Neuronal stem cell (in vitro differentiated cells): ENCODE measurements at regions not wholly inside any gene's neighbourhood (a gene's known extent, or its start where the extent isn't known, plus 50 kb on each side); places are given as distances from the start of the nearest gene placed in this dataset.

Experiments used
- DNase-seq: peaks from one replicate; pipeline ENCODE4 v3.0.0-alpha.2; 2013; ENCODE audit warnings: low spot score
- H2AFZ ChIP-seq: one replicate; pipeline ENCODE4 v1.6.1; 2013; ENCODE audit warnings: mild to moderate bottlenecking, low read length, inconsistent platforms
- H2AK5ac ChIP-seq: 2 replicates; pipeline ENCODE4 v1.6.1; 2013; ENCODE audit warnings: low read depth, mild to moderate bottlenecking, inconsistent platforms, low read length, moderate library complexity, mixed read lengths
- H2BK120ac ChIP-seq: 2 replicates; pipeline ENCODE4 v1.6.1; 2013; ENCODE audit warnings: low read depth, mild to moderate bottlenecking, inconsistent platforms, low read length, moderate library complexity, mixed read lengths
- H2BK12ac ChIP-seq: one replicate; pipeline ENCODE4 v1.6.1; 2013; ENCODE audit warnings: low read length, inconsistent platforms
- H2BK15ac ChIP-seq: 2 replicates; pipeline ENCODE4 v1.6.1; 2013; ENCODE audit warnings: mild to moderate bottlenecking, low read length, inconsistent platforms, mixed read lengths
- H2BK5ac ChIP-seq: one replicate; pipeline ENCODE4 v1.6.1; 2013; ENCODE audit warnings: inconsistent platforms, mild to moderate bottlenecking, low read length, moderate library complexity
- H3K14ac ChIP-seq: one replicate; pipeline ENCODE4 v1.6.1; 2013; ENCODE audit warnings: low read length, inconsistent platforms
- H3K18ac ChIP-seq: 2 replicates; pipeline ENCODE4 v1.6.1; 2013; ENCODE audit warnings: low read length, inconsistent platforms
- H3K23ac ChIP-seq: 2 replicates; pipeline ENCODE4 v1.6.1; 2013; ENCODE audit warnings: low read depth, mild to moderate bottlenecking, mixed read lengths, low read length, inconsistent platforms; ENCODE audit not compliant: poor library complexity
- H3K27ac ChIP-seq: replicated peaks from 3 replicates; pipeline ENCODE4 v1.5.1; 2013; ENCODE audit warnings: low read length, inconsistent platforms
- H3K27me3 ChIP-seq, 3 experiments: 2 replicates each; pipeline ENCODE4 v1.6.1; 2013; ENCODE audit warnings: low read length in 3 of 3, mild to moderate bottlenecking in 2 of 3, inconsistent platforms in 1 of 3, low read depth in 1 of 3, mixed read lengths in 1 of 3, moderate library complexity in 1 of 3; ENCODE audit not compliant: control insufficient read depth in 3 of 3, insufficient read depth in 3 of 3
- H3K36me3 ChIP-seq, 2 donors: replicated peaks in 1 of 2; 2 replicates each; pipeline ENCODE4 v1.6.1; 2013; ENCODE audit warnings: low read length in 2 of 2; ENCODE audit not compliant: control insufficient read depth in 2 of 2, insufficient read depth in 2 of 2
- H3K4ac ChIP-seq: 2 replicates; pipeline ENCODE4 v1.6.1; 2013; ENCODE audit warnings: inconsistent platforms, mild to moderate bottlenecking, low read length, moderate library complexity
- H3K4me1 ChIP-seq, 2 donors: 1 replicate in 1 of 2; 2 replicates in 1 of 2; pipeline ENCODE4 v1.6.1; 2013; ENCODE audit warnings: low read length in 2 of 2, low read depth in 1 of 2; ENCODE audit not compliant: control insufficient read depth in 2 of 2, insufficient read depth in 1 of 2
- H3K4me2 ChIP-seq: one replicate; pipeline ENCODE4 v1.6.1; 2013; ENCODE audit warnings: mild to moderate bottlenecking, low read length, inconsistent platforms; ENCODE audit not compliant: insufficient read depth, poor library complexity, severe bottlenecking
- H3K4me3 ChIP-seq, 2 donors: 2 replicates each; pipeline ENCODE4 v1.5.1; 2013; ENCODE audit warnings: low read length in 2 of 2, mild to moderate bottlenecking in 2 of 2, inconsistent platforms in 1 of 2, moderate library complexity in 1 of 2
- H3K79me1 ChIP-seq: one replicate; pipeline ENCODE4 v1.6.1; 2013; ENCODE audit warnings: low read depth, mild to moderate bottlenecking, inconsistent platforms, low read length, moderate library complexity
- H3K9ac ChIP-seq: one replicate; pipeline ENCODE4 v1.6.1; 2013; ENCODE audit warnings: mild to moderate bottlenecking, low read depth, low read length, inconsistent platforms; ENCODE audit not compliant: poor library complexity
- H3K9me3 ChIP-seq, 2 donors: replicated peaks in 1 of 2; 2 replicates each; pipeline versions ENCODE3 to v1.6.1; 2013; ENCODE audit warnings: low read length in 2 of 2, mild to moderate bottlenecking in 2 of 2, inconsistent platforms in 1 of 2, low read depth in 1 of 2, mixed read lengths in 1 of 2, moderate library complexity in 1 of 2; ENCODE audit not compliant: control insufficient read depth in 2 of 2, insufficient read depth in 1 of 2
- H4K8ac ChIP-seq: one replicate; pipeline ENCODE4 v1.6.1; 2013; ENCODE audit warnings: low read depth, mild to moderate bottlenecking, inconsistent platforms, low read length, moderate library complexity
- H4K91ac ChIP-seq: one replicate; pipeline ENCODE4 v1.6.1; 2013; ENCODE audit warnings: low read length, low read depth, mild to moderate bottlenecking, inconsistent platforms; ENCODE audit not compliant: poor library complexity
- WGBS, 2 donors: extraction: QIAGEN DNeasy Blood & Tissue Kit; methylation state at CpG; one replicate each; pipeline ENCODE4 v1.1.7; 2013; ENCODE audit warnings: missing lambda C conversion rate in 2 of 2, mixed read lengths in 1 of 2; ENCODE audit not compliant: insufficient read length in 2 of 2, insufficient replicate concordance in 1 of 2; ENCODE audit errors: extremely low coverage in 2 of 2; 5-methylcytosine and 5-hydroxymethylcytosine counted together

GRCh38 chr13:90557626-90558025 lies 789.9 kb upstream of the MIR17HG start:
- WGBS, 2 donors: no CpG with 5 or more reads among the region's 2 CpGs

GRCh38 chr13:90562443-90562842 lies 785.0 kb upstream of the MIR17HG start:
- Histone ChIP-seq H4K91ac (no peak overlapping the region), H3K36me3 (no peaks in the 10 kb centered on the region), H2BK15ac (no peak overlapping the region), H3K4me2 (no peak overlapping the region), H3K18ac (no peak overlapping the region), H2BK12ac (no peak overlapping the region), H2BK120ac (no peak overlapping the region), H3K9ac (no peak overlapping the region), H3K4ac (no peak overlapping the region), H3K27me3 (no peaks in the 10 kb centered on the region), H3K23ac (no peak overlapping the region), H3K4me3 (no peak overlapping the region), H3K4me1 (no peaks in the 10 kb centered on the region), H3K9me3 (no peaks in the 10 kb centered on the region), H2BK5ac (no peak overlapping the region), H3K14ac (no peak overlapping the region), H2AK5ac (no peak overlapping the region), H4K8ac (no peak overlapping the region), H2AFZ (no peak overlapping the region), H3K79me1 (no peaks in the 10 kb centered on the region), H3K27ac (no peak overlapping the region)
- no peak for DNase-seq
- WGBS, 2 donors: no CpG with 5 or more reads among the region's 1 CpG

More at GRCh38 chr13:90557626-90558025, 789.9 kb upstream of the MIR17HG start:
- no peak overlapping the region for H3K4ac ChIP-seq
- no peak overlapping the region for H4K91ac ChIP-seq
- H3K79me1 ChIP-seq: no peaks in the 10 kb centered on the region
- no peak overlapping the region for H4K8ac ChIP-seq
- no peak overlapping the region for H3K4me3 ChIP-seq
- no peaks in the 10 kb centered on the region for H3K4me1 ChIP-seq
- H3K9ac ChIP-seq: no peak overlapping the region
- DNase-seq: no peak
- H3K4me2 ChIP-seq: no peak overlapping the region
- no peak overlapping the region for H2BK120ac ChIP-seq
- no peaks in the 10 kb centered on the region for H3K27me3 ChIP-seq
- no peak overlapping the region for H3K18ac ChIP-seq
- no peak overlapping the region for H2AK5ac ChIP-seq
- no peaks in the 10 kb centered on the region for H3K36me3 ChIP-seq
- no peak overlapping the region for H2AFZ ChIP-seq
- no peak overlapping the region for H3K14ac ChIP-seq
- no peak overlapping the region for H2BK12ac ChIP-seq
- no peak overlapping the region for H2BK5ac ChIP-seq
- no peaks in the 10 kb centered on the region for H3K9me3 ChIP-seq
- no peak overlapping the region for H3K27ac ChIP-seq
- no peak overlapping the region for H3K23ac ChIP-seq
- H2BK15ac ChIP-seq: no peak overlapping the region

- H3K23ac ChIP-seq: peak overlapping the region; percentile 60
- no CpG with 5 or more reads among the region's 7 CpGs for WGBS, 2 donors
Measured at GRCh38 chr13:90564096-90564495, 783.4 kb upstream of the MIR17HG start.

GRCh38 chr13:90564566-90564965 lies 782.9 kb upstream of the MIR17HG start:
- no peak overlapping the region for H3K9ac ChIP-seq
- H4K8ac ChIP-seq: no peak overlapping the region
- H3K18ac ChIP-seq: no peak overlapping the region
- no peaks in the 10 kb centered on the region for H3K79me1 ChIP-seq
- no peak overlapping the region for H2AK5ac ChIP-seq
- H3K4me1 ChIP-seq: no peaks in the 10 kb centered on the region
- H2BK120ac ChIP-seq: no peak overlapping the region
- no peak overlapping the region for H2BK15ac ChIP-seq
- H3K36me3 ChIP-seq: no peaks in the 10 kb centered on the region
- no peak overlapping the region for H2AFZ ChIP-seq
- DNase-seq: no peak
- no peak overlapping the region for H2BK12ac ChIP-seq
- no peak overlapping the region for H3K14ac ChIP-seq
- H3K9me3 ChIP-seq: no peaks in the 10 kb centered on the region
- no peak overlapping the region for H3K27ac ChIP-seq
- H3K4me2 ChIP-seq: no peak overlapping the region
- H2BK5ac ChIP-seq: no peak overlapping the region
- no peaks in the 10 kb centered on the region for H3K27me3 ChIP-seq
- no peak overlapping the region for H3K4me3 ChIP-seq
- H4K91ac ChIP-seq: no peak overlapping the region
- no peak overlapping the region for H3K4ac ChIP-seq
- no CpG with 5 or more reads among the region's 1 CpG for WGBS, 2 donors
- no peak overlapping the region for H3K23ac ChIP-seq

More at GRCh38 chr13:90564096-90564495, 783.4 kb upstream of the MIR17HG start:
- Histone ChIP-seq H2AFZ (no peak overlapping the region), H3K4me2 (no peak overlapping the region), H4K91ac (no peak overlapping the region), H3K9ac (no peak overlapping the region), H3K36me3 (no peaks in the 10 kb centered on the region), H2BK5ac (no peak overlapping the region), H3K27me3 (no peaks in the 10 kb centered on the region), H3K9me3 (no peaks in the 10 kb centered on the region), H3K14ac (no peak overlapping the region), H2BK120ac (no peak overlapping the region), H3K27ac (no peak overlapping the region), H4K8ac (no peak overlapping the region), H3K4me1 (no peaks in the 10 kb centered on the region), H2BK15ac (no peak overlapping the region), H3K4me3 (no peak overlapping the region), H2AK5ac (no peak overlapping the region), H3K79me1 (no peaks in the 10 kb centered on the region), H3K18ac (peak overlapping the region; percentile 65), H2BK12ac (no peak overlapping the region), H3K4ac (no peak overlapping the region)
- no peak for DNase-seq
